C4-2B (cell line): ENCODE measurements at regions not wholly inside any gene's neighbourhood (a gene's known extent, or its start where the extent isn't known, plus 50 kb on each side); places are given as distances from the start of the nearest gene placed in this dataset.
"Not testable (repeated sequence)": the region's sequence is repeated elsewhere in the genome, so short reads cannot be mapped to it uniquely, and the experiment has no call there.

Experiments
- ZFX ChIP-seq: fragments of 450-650 bp; IDR thresholded peaks from 2 replicates; pipeline ENCODE4 v1.6.1; 2017
- TF ChIP-seq, protein P1 (sequence below): fragments of 450-650 bp; conservative IDR thresholded peaks from 2 replicates; pipeline ENCODE4 v1.5.1; 2017; ENCODE audit warnings: mild to moderate bottlenecking

DNA sequence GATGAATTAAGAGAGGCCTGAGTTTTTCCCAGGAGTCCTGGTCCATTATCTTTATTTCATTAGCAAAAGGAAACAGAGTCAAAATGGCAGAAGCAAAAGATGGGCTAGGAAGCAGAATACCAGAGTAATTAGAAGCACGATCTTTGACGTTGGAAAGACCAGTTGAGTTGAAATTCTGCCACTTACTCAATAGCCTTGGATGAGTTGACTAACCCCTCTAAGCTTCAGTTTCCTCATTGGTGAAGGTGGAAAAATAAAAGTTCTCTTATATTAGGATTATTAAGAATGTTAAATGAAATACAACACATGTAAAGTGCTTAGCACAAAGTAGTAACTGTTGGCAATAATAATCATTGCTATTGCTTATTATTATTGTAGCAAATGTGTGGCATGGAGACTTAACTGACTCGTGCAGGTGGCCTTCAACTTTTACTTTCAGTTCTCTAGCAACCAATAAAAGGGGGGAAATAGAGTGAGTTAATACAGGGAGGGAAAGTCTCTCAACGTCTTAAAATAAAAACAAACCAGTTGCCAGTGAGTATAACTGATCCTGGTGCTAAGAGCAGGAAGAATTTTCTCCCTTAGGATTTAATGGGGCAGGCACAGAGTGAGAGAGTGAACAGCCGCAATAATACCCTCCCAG lies 50.8 kb upstream of the ACBD5 start:
- TF ChIP-seq, protein P1, sequence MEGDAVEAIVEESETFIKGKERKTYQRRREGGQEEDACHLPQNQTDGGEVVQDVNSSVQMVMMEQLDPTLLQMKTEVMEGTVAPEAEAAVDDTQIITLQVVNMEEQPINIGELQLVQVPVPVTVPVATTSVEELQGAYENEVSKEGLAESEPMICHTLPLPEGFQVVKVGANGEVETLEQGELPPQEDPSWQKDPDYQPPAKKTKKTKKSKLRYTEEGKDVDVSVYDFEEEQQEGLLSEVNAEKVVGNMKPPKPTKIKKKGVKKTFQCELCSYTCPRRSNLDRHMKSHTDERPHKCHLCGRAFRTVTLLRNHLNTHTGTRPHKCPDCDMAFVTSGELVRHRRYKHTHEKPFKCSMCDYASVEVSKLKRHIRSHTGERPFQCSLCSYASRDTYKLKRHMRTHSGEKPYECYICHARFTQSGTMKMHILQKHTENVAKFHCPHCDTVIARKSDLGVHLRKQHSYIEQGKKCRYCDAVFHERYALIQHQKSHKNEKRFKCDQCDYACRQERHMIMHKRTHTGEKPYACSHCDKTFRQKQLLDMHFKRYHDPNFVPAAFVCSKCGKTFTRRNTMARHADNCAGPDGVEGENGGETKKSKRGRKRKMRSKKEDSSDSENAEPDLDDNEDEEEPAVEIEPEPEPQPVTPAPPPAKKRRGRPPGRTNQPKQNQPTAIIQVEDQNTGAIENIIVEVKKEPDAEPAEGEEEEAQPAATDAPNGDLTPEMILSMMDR, result not testable (repeated sequence)
- TF ChIP-seq ZFX, result not testable (repeated sequence)
